Urothelium cell line (cell line): ENCODE measurements at regions not wholly inside any gene's neighbourhood (a gene's known extent, or its start where the extent isn't known, plus 50 kb on each side); places are given as distances from the start of the nearest gene placed in this dataset.

Experiments used
- DNase-seq: peaks from one replicate; pipeline ENCODE4 v3.0.0; 2011; ENCODE audit warnings: low spot score, mixed read lengths
- FAIRE-seq: peaks from 2 replicates; lab custom pipeline; 2011; peaks lifted over from hg19 to GRCh38; lab: Jason Lieb, UNC

GRCh38 chr17:77809814-77810213, 148.7 kb upstream of the TNRC6C start:
- peak; percentile 100 for FAIRE-seq
- DNase-seq = no peak

- peak; percentile 63 for DNase-seq
- FAIRE-seq = no peak
Observed at GRCh38 chr17:77810536-77810935, 148.0 kb upstream of the TNRC6C start.

GRCh38 chr17:77811521-77811920, 147.0 kb upstream of the TNRC6C start:
- FAIRE-seq = peak; percentile 55
- no peak for DNase-seq

- FAIRE-seq (peak; percentile 79), DNase-seq (no peak)
Observed at GRCh38 chr17:77814091-77814772, 144.3 kb upstream of the TNRC6C start.

GRCh38 chr17:77815127-77815905, 143.2 kb upstream of the TNRC6C start:
- no peak for DNase-seq
- peak; percentile 48 for FAIRE-seq

- DNase-seq (no peak), FAIRE-seq (peak; percentile 5)
Observed at GRCh38 chr17:77817953-77818352, 140.6 kb upstream of the TNRC6C start.

- FAIRE-seq (no peak), DNase-seq (no peak)
Observed at GRCh38 chr17:77819497-77819896, 139.0 kb upstream of the TNRC6C start.

GRCh38 chr17:77821114-77821513, 137.4 kb upstream of the TNRC6C start:
- no peak for FAIRE-seq
- DNase-seq = no peak

GRCh38 chr17:77822302-77823030, 136.0 kb upstream of the TNRC6C start:
- DNase-seq = no peak
- FAIRE-seq = peak; percentile 35

- FAIRE-seq = no peak
- no peak for DNase-seq
Observed at GRCh38 chr17:77824102-77824779, 134.3 kb upstream of the TNRC6C start.

- no peak for FAIRE-seq
- DNase-seq = no peak
Observed at GRCh38 chr17:77824780-77825280, 133.7 kb upstream of the TNRC6C start.

GRCh38 chr17:77825621-77826020, 132.9 kb upstream of the TNRC6C start:
- FAIRE-seq (no peak), DNase-seq (no peak)

GRCh38 chr17:77826132-77826873, 132.2 kb upstream of the TNRC6C start:
- DNase-seq (no peak), FAIRE-seq (no peak)

- DNase-seq (no peak), FAIRE-seq (no peak)
Observed at GRCh38 chr17:77827039-77827438, 131.5 kb upstream of the TNRC6C start.

- FAIRE-seq = no peak
- DNase-seq = no peak
Observed at GRCh38 chr17:77827511-77827910, 131.0 kb upstream of the TNRC6C start.

GRCh38 chr17:77828749-77829539, 129.6 kb upstream of the TNRC6C start:
- DNase-seq (no peak), FAIRE-seq (peak; percentile 100)

GRCh38 chr17:77829843-77830799, 128.4 kb upstream of the TNRC6C start:
- FAIRE-seq = peak; percentile 85
- peak; percentile 90 for DNase-seq

GRCh38 chr17:77830816-77831473, 127.6 kb upstream of the TNRC6C start:
- FAIRE-seq (no peak), DNase-seq (no peak)
